ENCODE measurements at regions not wholly inside any gene's neighbourhood (a gene's known extent, or its start where the extent isn't known, plus 50 kb on each side); places are given as distances from the start of the nearest gene placed in this dataset.

GRCh38 chr12:80000831-80001230, 65.9 kb upstream of the PPP1R12A start:
- TF ChIP-seq CTCF (IDR thresholded peaks at IDR 0.05), result no peak
- TF ChIP-seq POLR2A (IDR thresholded peaks at IDR 0.05), result no peak

Data from uterus (tissue), 2 donors.